Esophagus squamous epithelium (tissue), 4 donors: ENCODE measurements at regions not wholly inside any gene's neighbourhood (a gene's known extent, or its start where the extent isn't known, plus 50 kb on each side); places are given as distances from the start of the nearest gene placed in this dataset.

Source experiments
- POLR2A ChIP-seq, 4 donors: fragments of 450-650 bp; IDR thresholded peaks; one replicate each; pipeline ENCODE4 v1.6.1; 2017; ENCODE audit warnings: antibody characterized with exemption in 4 of 4, mild to moderate bottlenecking in 4 of 4, moderate library complexity in 3 of 4
- TF ChIP-seq, protein P1 (sequence below), 6 experiments: fragments of 450-650 bp in 4 of 6; fragments of 200-600 bp in 2 of 6; sonication (generic) in 2 of 6; IDR thresholded peaks; one replicate each; pipeline ENCODE4 v1.5.1; 2016 to 2019; ENCODE audit warnings: antibody characterized with exemption in 6 of 6, mild to moderate bottlenecking in 4 of 6, moderate library complexity in 4 of 6

DNA sequence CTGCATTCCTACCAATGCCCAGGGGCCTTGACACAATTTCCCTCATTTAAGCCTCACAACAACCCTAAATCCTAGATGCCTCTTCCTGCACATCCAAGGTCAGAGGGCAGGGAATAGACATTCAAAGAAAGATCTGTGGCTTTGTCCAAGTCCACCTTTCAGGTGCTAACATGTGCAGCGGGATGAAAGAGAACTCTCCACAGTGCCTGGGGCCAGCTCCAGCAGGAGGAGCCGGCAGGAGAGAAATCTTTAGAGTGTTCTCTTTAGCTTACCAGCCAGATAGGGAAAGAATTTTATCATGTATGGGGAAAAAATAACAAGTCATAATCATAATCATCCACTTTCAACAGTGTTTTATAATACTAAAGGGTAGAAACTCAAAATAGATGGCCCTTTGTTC, 319.7 kb downstream of the MATN1 start:
- TF ChIP-seq, protein P1, sequence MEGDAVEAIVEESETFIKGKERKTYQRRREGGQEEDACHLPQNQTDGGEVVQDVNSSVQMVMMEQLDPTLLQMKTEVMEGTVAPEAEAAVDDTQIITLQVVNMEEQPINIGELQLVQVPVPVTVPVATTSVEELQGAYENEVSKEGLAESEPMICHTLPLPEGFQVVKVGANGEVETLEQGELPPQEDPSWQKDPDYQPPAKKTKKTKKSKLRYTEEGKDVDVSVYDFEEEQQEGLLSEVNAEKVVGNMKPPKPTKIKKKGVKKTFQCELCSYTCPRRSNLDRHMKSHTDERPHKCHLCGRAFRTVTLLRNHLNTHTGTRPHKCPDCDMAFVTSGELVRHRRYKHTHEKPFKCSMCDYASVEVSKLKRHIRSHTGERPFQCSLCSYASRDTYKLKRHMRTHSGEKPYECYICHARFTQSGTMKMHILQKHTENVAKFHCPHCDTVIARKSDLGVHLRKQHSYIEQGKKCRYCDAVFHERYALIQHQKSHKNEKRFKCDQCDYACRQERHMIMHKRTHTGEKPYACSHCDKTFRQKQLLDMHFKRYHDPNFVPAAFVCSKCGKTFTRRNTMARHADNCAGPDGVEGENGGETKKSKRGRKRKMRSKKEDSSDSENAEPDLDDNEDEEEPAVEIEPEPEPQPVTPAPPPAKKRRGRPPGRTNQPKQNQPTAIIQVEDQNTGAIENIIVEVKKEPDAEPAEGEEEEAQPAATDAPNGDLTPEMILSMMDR (IDR thresholded peaks at IDR 0.05): no peak
- no peak for TF ChIP-seq POLR2A (IDR thresholded peaks at IDR 0.05)
